ENCODE measurements at regions not wholly inside any gene's neighbourhood (a gene's known extent, or its start where the extent isn't known, plus 50 kb on each side); places are given as distances from the start of the nearest gene placed in this dataset.

DNA sequence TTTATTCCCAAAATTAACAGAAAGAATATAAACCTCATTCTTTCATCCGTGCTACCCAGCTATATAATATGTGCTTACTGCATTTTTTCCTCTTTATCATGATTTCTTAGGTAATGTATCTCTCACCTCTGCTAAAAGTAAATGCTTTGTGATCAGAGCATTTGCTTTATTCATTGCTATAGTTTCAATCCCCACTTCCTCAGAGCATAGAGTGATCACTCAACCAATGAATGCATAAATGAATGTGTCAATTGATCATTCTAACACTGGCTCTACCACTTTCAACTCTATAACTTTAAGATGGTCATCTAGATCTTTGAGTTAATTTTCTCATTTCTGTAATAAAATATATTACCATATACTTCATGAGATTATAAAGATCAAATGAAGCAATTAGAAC lies 719.2 kb downstream of the CETN3 start:
- no peak overlapping the region for H3K27ac ChIP-seq (ENCODE audit: low read depth, low read length)
- H3K9me3 ChIP-seq (ENCODE audit: insufficient read depth, low read length), result no peaks in the 10 kb centered on the region
- no peak overlapping the region for H2AFZ ChIP-seq (ENCODE audit: low read depth, low read length, severe bottlenecking)
- no peaks in the 10 kb centered on the region for H3K79me2 ChIP-seq (ENCODE audit: insufficient read depth, low read length)
- no peak overlapping the region for H3K4me2 ChIP-seq (ENCODE audit: low read depth, low read length, poor library complexity, severe bottlenecking)
- no peaks in the 10 kb centered on the region for H3K27me3 ChIP-seq (ENCODE audit: low read length)
- H4K20me1 ChIP-seq (ENCODE audit: low read depth, low read length), result no peaks in the 10 kb centered on the region
- H3F3A ChIP-seq (ENCODE audit: insufficient read depth), result no peaks in the 10 kb centered on the region
- no peaks in the 10 kb centered on the region for H3K36me3 ChIP-seq (ENCODE audit: low read length)
- no peak overlapping the region for H3K4me3 ChIP-seq (ENCODE audit: insufficient read depth, low read length, poor library complexity, severe bottlenecking)
- H3K9ac ChIP-seq (ENCODE audit: low read length), result no peak overlapping the region
- TF ChIP-seq, protein P1, sequence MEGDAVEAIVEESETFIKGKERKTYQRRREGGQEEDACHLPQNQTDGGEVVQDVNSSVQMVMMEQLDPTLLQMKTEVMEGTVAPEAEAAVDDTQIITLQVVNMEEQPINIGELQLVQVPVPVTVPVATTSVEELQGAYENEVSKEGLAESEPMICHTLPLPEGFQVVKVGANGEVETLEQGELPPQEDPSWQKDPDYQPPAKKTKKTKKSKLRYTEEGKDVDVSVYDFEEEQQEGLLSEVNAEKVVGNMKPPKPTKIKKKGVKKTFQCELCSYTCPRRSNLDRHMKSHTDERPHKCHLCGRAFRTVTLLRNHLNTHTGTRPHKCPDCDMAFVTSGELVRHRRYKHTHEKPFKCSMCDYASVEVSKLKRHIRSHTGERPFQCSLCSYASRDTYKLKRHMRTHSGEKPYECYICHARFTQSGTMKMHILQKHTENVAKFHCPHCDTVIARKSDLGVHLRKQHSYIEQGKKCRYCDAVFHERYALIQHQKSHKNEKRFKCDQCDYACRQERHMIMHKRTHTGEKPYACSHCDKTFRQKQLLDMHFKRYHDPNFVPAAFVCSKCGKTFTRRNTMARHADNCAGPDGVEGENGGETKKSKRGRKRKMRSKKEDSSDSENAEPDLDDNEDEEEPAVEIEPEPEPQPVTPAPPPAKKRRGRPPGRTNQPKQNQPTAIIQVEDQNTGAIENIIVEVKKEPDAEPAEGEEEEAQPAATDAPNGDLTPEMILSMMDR (IDR thresholded peaks at IDR 0.05; ENCODE audit: insufficient read depth, low read length, poor library complexity, severe bottlenecking), result no peak
- no peak for TF ChIP-seq EZH2phosphoT487 (conservative IDR thresholded peaks at IDR 0.05; ENCODE audit: low read length)
- no peaks in the 10 kb centered on the region for H3K9me2 ChIP-seq (replicated peaks; ENCODE audit: insufficient read depth, low read length)

DNA sequence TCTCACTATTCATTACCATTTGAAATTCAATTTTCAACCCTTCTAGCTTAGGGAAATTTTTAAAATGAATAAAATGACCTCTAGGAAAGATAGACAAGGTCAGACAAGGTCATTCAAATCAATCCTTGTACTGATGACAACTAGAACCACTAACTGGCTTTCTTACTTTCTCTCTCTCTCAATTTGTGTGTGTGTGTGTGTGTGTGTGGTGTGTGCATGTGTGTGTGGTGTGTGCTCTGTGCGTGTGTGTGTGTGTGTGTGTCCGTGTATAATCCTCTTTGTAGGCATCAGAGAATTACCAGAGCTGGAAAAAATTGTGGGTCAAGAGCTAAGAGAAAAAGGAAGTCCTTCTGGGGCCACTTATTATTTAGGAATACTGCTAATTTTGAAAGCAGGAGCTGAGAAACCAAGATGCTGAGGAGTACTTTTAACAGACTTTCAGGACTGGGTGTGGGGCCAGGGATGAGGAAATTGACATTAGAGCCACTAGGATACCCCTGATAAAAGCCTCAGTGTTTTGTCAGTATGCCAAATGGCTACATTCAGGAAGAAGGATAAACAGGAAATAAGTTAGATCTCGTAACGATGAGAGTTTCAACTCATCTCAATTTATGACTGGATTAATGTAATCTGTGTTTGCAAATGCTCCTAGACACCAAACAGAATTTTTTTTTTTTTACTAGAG lies 723.3 kb downstream of the CETN3 start:
- Histone ChIP-seq H3K9me3 (ENCODE audit: insufficient read depth, low read length) (no peaks in the 10 kb centered on the region), H3K4me2 (ENCODE audit: low read depth, low read length, poor library complexity, severe bottlenecking) (no peak overlapping the region), H3K9ac (ENCODE audit: low read length) (no peak overlapping the region), H3K9me2 (replicated peaks; ENCODE audit: insufficient read depth, low read length) (no peaks in the 10 kb centered on the region), H3K4me3 (ENCODE audit: insufficient read depth, low read length, poor library complexity, severe bottlenecking) (no peak overlapping the region), H3K79me2 (ENCODE audit: insufficient read depth, low read length) (no peaks in the 10 kb centered on the region), H2AFZ (ENCODE audit: low read depth, low read length, severe bottlenecking) (no peak overlapping the region), H3K36me3 (ENCODE audit: low read length) (no peaks in the 10 kb centered on the region), H3K27ac (ENCODE audit: low read depth, low read length) (no peak overlapping the region), H3F3A (ENCODE audit: insufficient read depth) (no peaks in the 10 kb centered on the region), H3K27me3 (ENCODE audit: low read length) (no peaks in the 10 kb centered on the region), H4K20me1 (ENCODE audit: low read depth, low read length) (no peaks in the 10 kb centered on the region)
- TF ChIP-seq EZH2phosphoT487 (conservative IDR thresholded peaks at IDR 0.05; ENCODE audit: low read length), result no peak
- TF ChIP-seq, protein P1 (IDR thresholded peaks at IDR 0.05; ENCODE audit: insufficient read depth, low read length, poor library complexity, severe bottlenecking), result no peak

DNA sequence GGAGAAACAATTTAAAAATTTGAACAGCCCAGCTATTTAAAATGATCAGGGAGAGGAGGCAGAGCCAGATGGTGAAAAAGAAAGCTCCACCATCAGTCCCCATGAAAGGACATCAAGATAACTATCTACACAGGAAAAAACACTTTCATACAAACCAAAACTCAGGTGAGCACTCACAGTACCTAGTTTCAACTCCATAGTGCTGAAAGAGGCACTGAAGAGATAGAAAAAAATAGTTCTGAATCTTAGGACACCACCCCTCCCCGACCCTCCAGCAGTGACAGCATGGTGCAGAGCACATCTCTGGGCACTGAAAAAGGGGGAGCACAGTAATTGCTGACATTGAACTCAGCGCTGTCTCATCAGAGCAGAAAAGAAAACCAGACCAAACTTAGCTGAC lies 732.9 kb downstream of the CETN3 start:
- no peaks in the 10 kb centered on the region for H3F3A ChIP-seq (ENCODE audit: insufficient read depth)
- H3K79me2 ChIP-seq (ENCODE audit: insufficient read depth, low read length), result no peaks in the 10 kb centered on the region
- no peak overlapping the region for H3K4me3 ChIP-seq (ENCODE audit: insufficient read depth, low read length, poor library complexity, severe bottlenecking)
- TF ChIP-seq, protein P1 (IDR thresholded peaks at IDR 0.05; ENCODE audit: insufficient read depth, low read length, poor library complexity, severe bottlenecking), result no peak
- no peak for TF ChIP-seq EZH2phosphoT487 (conservative IDR thresholded peaks at IDR 0.05; ENCODE audit: low read length)
- H3K9me3 ChIP-seq (ENCODE audit: insufficient read depth, low read length), result no peaks in the 10 kb centered on the region
- no peak overlapping the region for H2AFZ ChIP-seq (ENCODE audit: low read depth, low read length, severe bottlenecking)
- no peak overlapping the region for H3K27ac ChIP-seq (ENCODE audit: low read depth, low read length)
- H3K9me2 ChIP-seq (replicated peaks; ENCODE audit: insufficient read depth, low read length), result no peaks in the 10 kb centered on the region
- no peak overlapping the region for H3K4me2 ChIP-seq (ENCODE audit: low read depth, low read length, poor library complexity, severe bottlenecking)
- H4K20me1 ChIP-seq (ENCODE audit: low read depth, low read length), result no peaks in the 10 kb centered on the region
- no peak overlapping the region for H3K9ac ChIP-seq (ENCODE audit: low read length)
- H3K27me3 ChIP-seq (ENCODE audit: low read length), result no peaks in the 10 kb centered on the region
- no peaks in the 10 kb centered on the region for H3K36me3 ChIP-seq (ENCODE audit: low read length)

All from SU-DHL-6 (cell line).